GM19025 (cell line): ENCODE measurements at regions not wholly inside any gene's neighbourhood (a gene's known extent, or its start where the extent isn't known, plus 50 kb on each side); places are given as distances from the start of the nearest gene placed in this dataset.

ENCODE experiments used
- ATAC-seq: cut with Tn5 transposase; IDR thresholded peaks from one replicate; pipeline ENCODE4 v1.9.1; 2021; ENCODE audit warnings: mild to moderate bottlenecking, low read depth, moderate library complexity; ENCODE audit not compliant: unreplicated experiment

GRCh38 chr5:110916381-110917049 lies 155.0 kb upstream of the TSLP start:
- ATAC-seq: no peak

GRCh38 chr5:110917161-110917875 lies 154.2 kb upstream of the TSLP start:
- ATAC-seq: no peak

- no peak for ATAC-seq
Observed at GRCh38 chr5:110918683-110919082, 152.8 kb upstream of the TSLP start.

- no peak for ATAC-seq
Observed at GRCh38 chr5:110923971-110924370, 147.5 kb upstream of the TSLP start.

GRCh38 chr5:110925398-110925797 lies 146.1 kb upstream of the TSLP start:
- no peak for ATAC-seq

- ATAC-seq: no peak
Observed at GRCh38 chr5:110925916-110926315, 145.6 kb upstream of the TSLP start.

GRCh38 chr5:110932755-110933488 lies 138.6 kb upstream of the TSLP start:
- peak; percentile 85 for ATAC-seq

GRCh38 chr5:110940136-110940535 lies 131.4 kb upstream of the TSLP start:
- ATAC-seq: no peak

- no peak for ATAC-seq
Observed at GRCh38 chr5:110945874-110946436, 125.6 kb upstream of the TSLP start.

GRCh38 chr5:110951373-110951791 lies 120.1 kb upstream of the TSLP start:
- no peak for ATAC-seq

GRCh38 chr5:110956280-110956912 lies 115.1 kb upstream of the TSLP start:
- no peak for ATAC-seq

GRCh38 chr5:110956913-110957813 lies 114.3 kb upstream of the TSLP start:
- ATAC-seq: no peak

- ATAC-seq: no peak
Observed at GRCh38 chr5:110957934-110958333, 113.6 kb upstream of the TSLP start.

- ATAC-seq: no peak
Observed at GRCh38 chr5:110963495-110963894, 108.0 kb upstream of the TSLP start.

GRCh38 chr5:110965773-110966581 lies 105.5 kb upstream of the TSLP start:
- no peak for ATAC-seq

- no peak for ATAC-seq
Observed at GRCh38 chr5:110968246-110969005, 103.1 kb upstream of the TSLP start.

- no peak for ATAC-seq
Observed at GRCh38 chr5:110969502-110969901, 102.0 kb upstream of the TSLP start.

- ATAC-seq: no peak
Observed at GRCh38 chr5:110973510-110973909, 98.0 kb upstream of the TSLP start.
